Parathyroid adenoma (tissue), 2 donors: ENCODE measurements at regions not wholly inside any gene's neighbourhood (a gene's known extent, or its start where the extent isn't known, plus 50 kb on each side); places are given as distances from the start of the nearest gene placed in this dataset.

Experiments used
- H2AFZ ChIP-seq: fragments of 300-600 bp; sonication (generic); one replicate; pipeline ENCODE4 v1.7.0; 2017; ENCODE audit warnings: antibody characterized with exemption, mild to moderate bottlenecking
- H3K27ac ChIP-seq: fragments of 300-600 bp; sonication (generic); one replicate; pipeline ENCODE4 v1.7.0; 2017
- H3K27me3 ChIP-seq: fragments of 300-600 bp; sonication (generic); one replicate; pipeline ENCODE4 v1.7.0; 2017; ENCODE audit warnings: low read length; ENCODE audit not compliant: control insufficient read depth, insufficient read depth
- H3K36me3 ChIP-seq: fragments of 300-600 bp; sonication (generic); one replicate; pipeline ENCODE4 v1.7.0; 2017; ENCODE audit warnings: low read length; ENCODE audit not compliant: control insufficient read depth, insufficient read depth
- H3K4me1 ChIP-seq: fragments of 300-600 bp; sonication (generic); one replicate; pipeline ENCODE4 v1.7.0; 2017; ENCODE audit warnings: control low read depth
- H3K4me2 ChIP-seq: fragments of 300-600 bp; sonication (generic); one replicate; pipeline ENCODE4 v1.7.0; 2017; ENCODE audit warnings: low read length
- H3K4me3 ChIP-seq: fragments of 300-600 bp; sonication (generic); one replicate; pipeline ENCODE4 v1.7.0; 2017; ENCODE audit warnings: low read depth, low read length
- H3K79me2 ChIP-seq: fragments of 300-600 bp; sonication (generic); one replicate; pipeline ENCODE4 v1.7.0; 2017; ENCODE audit warnings: control low read depth
- H3K9ac ChIP-seq: fragments of 300-600 bp; sonication (generic); one replicate; pipeline ENCODE4 v1.7.0; 2017; ENCODE audit warnings: mild to moderate bottlenecking
- H3K9me3 ChIP-seq: fragments of 300-600 bp; sonication (generic); one replicate; pipeline ENCODE4 v1.7.0; 2017; ENCODE audit warnings: low read length; ENCODE audit not compliant: control insufficient read depth
- CTCF ChIP-seq: fragments of 300-600 bp; sonication (generic); IDR thresholded peaks from one replicate; pipeline ENCODE4 v1.7.0; 2017; ENCODE audit warnings: antibody characterized with exemption, mild to moderate bottlenecking
- donor health status: primary hyperparathyroidism.

DNA sequence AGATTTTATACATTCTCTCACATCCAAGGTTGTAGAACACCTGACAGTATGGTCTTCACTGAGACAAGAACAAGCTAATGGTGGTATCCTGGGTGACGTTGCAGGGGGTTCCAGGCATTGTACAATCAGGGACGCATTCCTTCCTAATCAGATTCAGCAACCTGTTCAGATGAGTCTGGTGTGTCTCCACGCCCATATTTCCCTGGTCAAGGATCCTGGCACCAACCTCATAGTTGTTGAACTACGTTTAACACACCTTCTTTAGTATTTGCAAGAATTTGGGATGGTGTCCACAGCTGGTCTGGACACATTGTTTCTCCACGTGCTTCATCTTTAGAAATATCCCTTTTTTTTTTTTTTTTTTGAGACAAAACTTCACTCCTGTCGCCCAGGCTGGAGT is 161.0 kb upstream of the CDYL start:
- H3K27me3 ChIP-seq: no peaks in the 10 kb centered on the region
- no peak for TF ChIP-seq CTCF
- no peaks in the 10 kb centered on the region for H3K4me1 ChIP-seq
- H3K9ac ChIP-seq: no peak overlapping the region
- H3K36me3 ChIP-seq: no peaks in the 10 kb centered on the region
- H3K4me2 ChIP-seq: no peak overlapping the region
- H2AFZ ChIP-seq: no peak overlapping the region
- no peak overlapping the region for H3K4me3 ChIP-seq
- H3K79me2 ChIP-seq: no peaks in the 10 kb centered on the region
- H3K27ac ChIP-seq: no peak overlapping the region
- no peaks in the 10 kb centered on the region for H3K9me3 ChIP-seq

GRCh38 chr6:4614637-4615036 is 161.6 kb upstream of the CDYL start:
- Histone ChIP-seq H3K9ac (no peak overlapping the region), H3K4me3 (no peak overlapping the region), H3K36me3 (no peaks in the 10 kb centered on the region), H3K27me3 (no peaks in the 10 kb centered on the region), H3K79me2 (no peaks in the 10 kb centered on the region), H2AFZ (no peak overlapping the region), H3K4me1 (no peaks in the 10 kb centered on the region), H3K9me3 (no peaks in the 10 kb centered on the region), H3K4me2 (no peak overlapping the region), H3K27ac (no peak overlapping the region)
- no peak for TF ChIP-seq CTCF

- H3K4me1 ChIP-seq: no peaks in the 10 kb centered on the region
- H3K9ac ChIP-seq: no peak overlapping the region
- H2AFZ ChIP-seq: no peak overlapping the region
- H3K9me3 ChIP-seq: no peaks in the 10 kb centered on the region
- H3K4me2 ChIP-seq: no peak overlapping the region
- no peak overlapping the region for H3K4me3 ChIP-seq
- H3K27me3 ChIP-seq: no peaks in the 10 kb centered on the region
- H3K79me2 ChIP-seq: no peaks in the 10 kb centered on the region
- no peak for TF ChIP-seq CTCF
- no peak overlapping the region for H3K27ac ChIP-seq
- H3K36me3 ChIP-seq: no peaks in the 10 kb centered on the region
These were observed 162.4 kb upstream of the CDYL start for GRCh38 chr6:4613795-4614194.

- Histone ChIP-seq H2AFZ (no peak overlapping the region), H3K27ac (no peak overlapping the region), H3K9ac (no peak overlapping the region), H3K9me3 (no peaks in the 10 kb centered on the region), H3K4me1 (no peaks in the 10 kb centered on the region), H3K79me2 (no peaks in the 10 kb centered on the region), H3K4me3 (no peak overlapping the region), H3K27me3 (no peaks in the 10 kb centered on the region), H3K36me3 (no peaks in the 10 kb centered on the region), H3K4me2 (no peak overlapping the region)
- TF ChIP-seq CTCF: no peak
These were observed 162.8 kb upstream of the CDYL start for GRCh38 chr6:4613381-4613780.

DNA sequence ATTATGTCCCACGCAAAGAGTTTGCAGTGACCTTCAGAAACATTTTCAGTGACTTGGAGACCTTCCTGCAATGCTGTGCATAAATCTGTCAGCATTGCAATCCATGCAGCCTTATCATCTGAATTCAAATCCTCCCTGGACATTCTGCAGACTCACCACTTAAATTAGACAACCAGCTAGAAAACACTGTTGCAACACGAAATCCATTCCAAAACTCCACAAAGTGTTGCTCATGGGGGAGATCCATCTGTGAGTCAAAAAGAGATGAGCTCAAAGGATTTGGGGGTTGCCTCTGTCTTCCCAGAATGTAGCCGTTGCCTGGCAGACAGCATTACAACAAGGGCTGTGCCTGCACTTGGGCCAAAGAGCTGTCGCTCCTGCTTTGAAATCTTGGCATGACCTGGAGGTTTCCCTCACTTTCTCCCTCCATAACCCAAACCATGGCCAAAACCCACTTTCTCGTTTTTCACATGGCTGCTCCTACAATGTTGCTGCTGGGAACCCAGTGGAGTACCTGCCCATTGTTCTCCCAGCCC is 163.5 kb upstream of the CDYL start:
- Histone ChIP-seq H2AFZ (no peak overlapping the region), H3K9ac (no peak overlapping the region), H3K79me2 (no peaks in the 10 kb centered on the region), H3K36me3 (no peaks in the 10 kb centered on the region), H3K4me1 (no peaks in the 10 kb centered on the region), H3K4me2 (no peak overlapping the region), H3K27me3 (no peaks in the 10 kb centered on the region), H3K9me3 (no peaks in the 10 kb centered on the region), H3K27ac (no peak overlapping the region), H3K4me3 (no peak overlapping the region)
- TF ChIP-seq CTCF: no peak
